ENCODE measurements at regions not wholly inside any gene's neighbourhood (a gene's known extent, or its start where the extent isn't known, plus 50 kb on each side); places are given as distances from the start of the nearest gene placed in this dataset.

DNA sequence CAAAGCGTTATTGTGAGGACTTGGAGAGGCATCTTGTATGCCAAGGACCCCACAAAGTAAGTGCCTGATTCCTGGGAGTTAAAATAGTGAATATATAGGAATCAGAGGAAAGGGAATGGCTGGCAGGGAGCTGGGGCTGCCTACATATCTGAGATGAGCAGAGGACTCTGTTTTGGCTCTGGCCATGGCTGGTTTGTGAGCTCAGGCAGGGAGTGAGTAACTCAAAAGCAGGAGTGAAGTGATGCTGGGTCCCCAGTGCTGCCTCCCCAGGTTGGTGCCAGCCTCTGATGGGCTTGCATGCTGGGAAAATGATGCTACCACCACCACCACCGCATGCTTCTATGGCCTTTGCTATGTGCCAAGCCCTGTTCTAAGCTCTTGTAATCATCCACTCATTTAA is 246.0 kb upstream of the MVB12B start:
- H3K27ac ChIP-seq, result no peak overlapping the region
- H3K4me3 ChIP-seq, result no peak overlapping the region
- WGBS, 4 donors, result 54 to 68% (median 57%) methylated on average over 2 of the region's 2 CpGs
- H3K36me3 ChIP-seq (replicated peaks in 1 of 2), result no peaks in the 10 kb centered on the region
- no peaks in the 10 kb centered on the region for H3K27me3 ChIP-seq
- no peaks in the 10 kb centered on the region for H3K4me1 ChIP-seq (replicated peaks in 1 of 2)
- no peak for TF ChIP-seq POLR2A (IDR thresholded peaks at IDR 0.05)
- TF ChIP-seq, protein P1, sequence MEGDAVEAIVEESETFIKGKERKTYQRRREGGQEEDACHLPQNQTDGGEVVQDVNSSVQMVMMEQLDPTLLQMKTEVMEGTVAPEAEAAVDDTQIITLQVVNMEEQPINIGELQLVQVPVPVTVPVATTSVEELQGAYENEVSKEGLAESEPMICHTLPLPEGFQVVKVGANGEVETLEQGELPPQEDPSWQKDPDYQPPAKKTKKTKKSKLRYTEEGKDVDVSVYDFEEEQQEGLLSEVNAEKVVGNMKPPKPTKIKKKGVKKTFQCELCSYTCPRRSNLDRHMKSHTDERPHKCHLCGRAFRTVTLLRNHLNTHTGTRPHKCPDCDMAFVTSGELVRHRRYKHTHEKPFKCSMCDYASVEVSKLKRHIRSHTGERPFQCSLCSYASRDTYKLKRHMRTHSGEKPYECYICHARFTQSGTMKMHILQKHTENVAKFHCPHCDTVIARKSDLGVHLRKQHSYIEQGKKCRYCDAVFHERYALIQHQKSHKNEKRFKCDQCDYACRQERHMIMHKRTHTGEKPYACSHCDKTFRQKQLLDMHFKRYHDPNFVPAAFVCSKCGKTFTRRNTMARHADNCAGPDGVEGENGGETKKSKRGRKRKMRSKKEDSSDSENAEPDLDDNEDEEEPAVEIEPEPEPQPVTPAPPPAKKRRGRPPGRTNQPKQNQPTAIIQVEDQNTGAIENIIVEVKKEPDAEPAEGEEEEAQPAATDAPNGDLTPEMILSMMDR (IDR thresholded peaks at IDR 0.05), result no peak
- H3K9me3 ChIP-seq (replicated peaks in 1 of 3), result no peaks in the 10 kb centered on the region
- intact Hi-C loops (cut with DNase I), result no loop called here
- no peak for DNase-seq

DNA sequence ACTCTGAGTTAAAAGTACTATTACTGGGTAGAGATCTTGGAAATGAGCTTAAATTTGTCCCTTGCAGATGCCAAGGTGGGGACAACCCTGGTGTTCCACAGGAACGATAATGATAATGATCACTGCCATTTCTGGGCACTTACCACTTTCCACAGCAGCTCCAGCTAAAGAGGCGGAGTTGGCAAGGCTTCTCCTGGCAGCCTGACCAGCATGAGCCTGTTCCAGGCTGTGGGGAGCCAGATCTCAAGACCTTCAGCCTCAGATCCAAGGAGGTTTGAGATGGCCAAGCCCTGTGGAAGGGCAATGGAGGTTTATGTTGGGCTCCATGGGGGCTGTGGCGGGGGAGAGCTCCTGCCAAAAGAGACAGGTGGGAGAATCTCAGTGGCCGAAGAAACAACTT is 244.9 kb upstream of the MVB12B start:
- no peaks in the 10 kb centered on the region for H3K36me3 ChIP-seq (replicated peaks in 1 of 2)
- intact Hi-C loops (cut with DNase I), result no loop called here
- H3K4me3 ChIP-seq, result no peak overlapping the region
- no peak overlapping the region for H3K27ac ChIP-seq
- TF ChIP-seq, protein P1 (IDR thresholded peaks at IDR 0.05), result no peak
- TF ChIP-seq POLR2A (IDR thresholded peaks at IDR 0.05), result no peak
- H3K27me3 ChIP-seq, result no peaks in the 10 kb centered on the region
- no peaks in the 10 kb centered on the region for H3K9me3 ChIP-seq (replicated peaks in 1 of 3)
- WGBS, 4 donors, result 60 to 82% (median 67%) methylated on average over 4 of the region's 4 CpGs
- no peaks in the 10 kb centered on the region for H3K4me1 ChIP-seq (replicated peaks in 1 of 2)
- DNase-seq, result no peak

DNA sequence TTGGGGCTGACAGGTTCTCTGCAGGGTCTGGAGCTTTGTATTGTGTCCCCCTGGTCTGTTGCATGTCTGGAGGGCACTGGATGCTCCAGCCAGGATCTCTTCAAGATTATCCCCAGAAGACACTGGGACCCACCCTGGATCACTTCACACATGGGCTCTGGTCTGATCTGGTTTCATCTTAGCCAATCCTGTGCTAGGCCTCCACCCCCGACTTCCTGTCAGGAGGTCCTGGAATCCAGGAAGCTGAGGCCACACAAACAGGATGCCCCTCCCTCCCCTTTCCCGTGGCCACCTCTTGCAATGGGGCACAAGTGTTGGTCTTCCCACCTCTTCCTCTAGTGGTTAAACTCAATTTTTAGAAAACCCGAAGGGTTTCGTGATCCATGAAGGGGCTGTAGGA is 242.6 kb upstream of the MVB12B start:
- TF ChIP-seq POLR2A (IDR thresholded peaks at IDR 0.05), result no peak
- Histone ChIP-seq H3K4me1 (replicated peaks in 1 of 2) (no peaks in the 10 kb centered on the region), H3K9me3 (replicated peaks in 1 of 3) (no peaks in the 10 kb centered on the region), H3K4me3 (no peak overlapping the region), H3K27ac (no peak overlapping the region), H3K36me3 (replicated peaks in 1 of 2) (no peaks in the 10 kb centered on the region), H3K27me3 (no peaks in the 10 kb centered on the region)
- intact Hi-C loops (cut with DNase I), result no loop called here
- WGBS, 4 donors, result 52 to 67% (median 55%) methylated on average over 4 of the region's 4 CpGs
- DNase-seq, result no peak

DNA sequence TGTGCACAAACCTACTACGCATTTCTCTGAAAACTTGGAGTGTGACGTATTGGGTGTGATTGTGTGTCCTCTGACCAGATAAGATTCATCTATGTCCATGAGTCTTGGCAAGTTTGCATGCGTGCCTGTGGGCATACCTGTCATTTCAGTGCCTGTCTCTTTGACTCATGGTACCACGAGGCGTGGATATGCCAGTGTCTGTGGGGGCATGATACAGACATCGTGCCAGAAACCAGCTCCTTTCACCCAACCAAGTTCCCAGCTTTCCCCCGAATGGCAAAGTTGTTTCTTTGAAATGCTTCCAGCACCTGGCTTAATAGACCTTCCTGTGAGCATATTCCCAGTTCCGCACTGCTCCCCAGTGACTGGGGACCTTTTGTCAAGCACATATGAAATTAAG is 241.9 kb upstream of the MVB12B start:
- DNase-seq, result no peak
- intact Hi-C loops (cut with DNase I), result no loop called here
- Histone ChIP-seq H3K27ac (no peak overlapping the region), H3K4me1 (replicated peaks in 1 of 2) (no peaks in the 10 kb centered on the region), H3K4me3 (no peak overlapping the region), H3K36me3 (replicated peaks in 1 of 2) (no peaks in the 10 kb centered on the region), H3K27me3 (no peaks in the 10 kb centered on the region), H3K9me3 (replicated peaks in 1 of 3) (no peaks in the 10 kb centered on the region)
- WGBS, 4 donors, result 61 to 76% (median 71%) methylated on average over 8 of the region's 8 CpGs
- TF ChIP-seq, protein P1 (IDR thresholded peaks at IDR 0.05), result no peak
- no peak for TF ChIP-seq POLR2A (IDR thresholded peaks at IDR 0.05)

DNA sequence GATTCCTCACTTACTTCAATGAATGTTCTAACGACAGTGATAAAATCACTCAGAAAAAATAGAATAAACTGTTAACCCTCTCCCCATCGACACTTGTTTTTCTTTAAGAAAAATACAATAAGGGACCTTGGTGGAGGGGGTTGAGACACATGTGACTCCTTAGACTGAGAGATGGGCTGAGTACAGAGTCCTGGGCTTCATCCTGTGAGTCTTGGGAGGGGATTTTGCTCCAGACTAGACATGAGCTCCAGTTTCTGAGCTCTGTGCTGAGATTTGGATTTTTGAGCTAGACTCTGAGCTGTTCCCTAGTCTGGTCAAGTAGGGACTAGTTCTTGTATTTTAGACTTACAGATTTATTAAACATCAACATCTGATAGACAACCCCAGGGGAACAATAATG is 241.5 kb upstream of the MVB12B start:
- no peak for DNase-seq
- 49 to 54% (median 51%) methylated on average over 2 of the region's 2 CpGs for WGBS, 4 donors
- TF ChIP-seq, protein P1 (IDR thresholded peaks at IDR 0.05), result no peak
- TF ChIP-seq POLR2A (IDR thresholded peaks at IDR 0.05), result no peak
- no peaks in the 10 kb centered on the region for H3K36me3 ChIP-seq (replicated peaks in 1 of 2)
- no peak overlapping the region for H3K27ac ChIP-seq
- intact Hi-C loops (cut with DNase I), result no loop called here
- H3K9me3 ChIP-seq (replicated peaks in 1 of 3), result no peaks in the 10 kb centered on the region
- H3K27me3 ChIP-seq, result no peaks in the 10 kb centered on the region
- H3K4me3 ChIP-seq, result no peak overlapping the region
- no peaks in the 10 kb centered on the region for H3K4me1 ChIP-seq (replicated peaks in 1 of 2)
